GM18499 (cell line): ENCODE measurements at regions not wholly inside any gene's neighbourhood (a gene's known extent, or its start where the extent isn't known, plus 50 kb on each side); places are given as distances from the start of the nearest gene placed in this dataset.

Experiments used
- ATAC-seq: cut with Tn5 transposase; IDR thresholded peaks from one replicate; pipeline ENCODE4 v1.9.1; 2021; ENCODE audit warnings: moderate number of reproducible peaks; ENCODE audit not compliant: insufficient read depth, unreplicated experiment

DNA sequence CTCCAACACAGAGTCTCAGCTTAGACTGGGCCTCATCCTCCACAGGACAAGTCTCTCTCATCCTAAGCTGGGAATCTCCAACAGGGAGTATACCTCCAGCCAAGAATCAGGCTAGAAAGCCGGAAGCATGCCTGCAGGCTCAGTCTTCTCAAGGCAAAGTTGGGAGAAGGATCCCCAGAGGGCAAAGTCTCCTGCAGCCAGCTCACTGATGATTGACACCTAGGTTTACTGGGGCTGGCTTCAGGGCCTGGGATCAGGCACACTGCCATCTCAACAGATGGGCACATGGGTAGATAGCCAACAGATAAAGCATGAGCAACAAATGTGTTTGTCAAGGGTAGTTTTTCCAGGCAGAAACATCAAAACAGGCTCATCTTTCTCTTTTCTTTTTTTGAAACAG, 56.1 kb upstream of the TOX3 start:
- no peak for ATAC-seq

DNA sequence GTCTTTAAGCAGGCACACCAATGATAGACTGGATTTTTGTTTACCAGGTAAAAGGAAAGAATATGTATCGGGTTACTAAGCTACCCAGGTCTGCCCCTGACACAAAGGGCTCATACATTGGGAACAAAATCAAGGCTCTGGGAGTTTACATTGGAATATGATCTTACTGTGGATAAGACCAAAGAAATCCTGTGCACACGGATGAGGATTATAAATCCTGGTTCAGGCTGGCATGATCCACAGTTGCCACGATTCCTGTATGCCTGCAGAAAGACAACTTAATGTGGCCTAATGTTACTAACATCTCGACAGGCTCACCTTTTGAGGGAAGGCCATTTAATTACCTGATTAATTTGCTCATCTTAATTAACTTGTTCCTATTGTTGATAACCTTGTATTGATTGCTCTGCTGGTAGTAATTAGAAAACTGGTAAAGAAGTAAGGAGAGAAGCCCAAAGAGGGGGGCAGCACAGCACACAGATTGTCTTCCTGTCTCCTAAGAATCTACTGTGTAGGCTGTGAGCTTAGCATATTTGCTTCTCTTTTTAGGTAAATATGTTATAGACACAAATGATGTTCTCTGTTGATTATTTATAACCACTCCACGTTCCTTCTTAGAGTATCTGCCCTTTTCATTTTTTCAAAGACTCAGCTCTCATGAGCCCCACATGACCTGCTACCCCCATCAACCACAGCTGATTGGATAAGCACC, 51.0 kb upstream of the TOX3 start:
- no peak for ATAC-seq

DNA sequence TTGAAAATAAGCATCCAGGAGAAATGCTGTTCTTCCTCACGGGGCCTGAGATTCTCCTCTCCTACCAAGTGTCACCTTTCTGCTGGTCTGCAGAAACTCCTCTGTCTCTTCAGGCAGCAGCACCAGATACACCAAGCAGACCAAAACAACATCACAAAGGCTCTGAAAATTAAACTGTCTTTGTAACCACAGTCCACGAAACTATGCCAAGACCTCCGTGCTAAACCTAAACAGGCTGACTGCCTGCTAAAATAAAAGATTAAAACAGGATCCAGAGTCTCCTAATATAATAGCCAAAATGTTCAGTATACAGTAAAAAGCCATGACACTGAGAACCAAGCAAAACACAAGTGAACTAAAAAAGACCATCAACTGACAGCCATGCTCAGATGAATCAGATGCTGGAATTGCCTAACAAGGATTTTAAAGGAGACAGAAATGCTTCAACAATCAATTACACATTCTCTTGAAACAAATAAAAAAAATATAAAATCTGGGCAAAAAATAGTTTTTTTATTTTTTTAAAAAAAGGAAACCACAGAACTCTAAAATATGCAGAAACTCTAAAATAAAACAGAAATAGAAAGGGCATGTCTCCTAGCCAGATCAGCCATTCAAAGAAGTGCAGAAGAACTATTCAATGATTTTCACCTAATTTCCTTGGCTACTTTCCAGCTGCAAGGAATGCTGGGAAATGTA, 50.3 kb upstream of the TOX3 start:
- ATAC-seq = no peak
